GM10266 (cell line): ENCODE measurements at regions not wholly inside any gene's neighbourhood (a gene's known extent, or its start where the extent isn't known, plus 50 kb on each side); places are given as distances from the start of the nearest gene placed in this dataset.

ENCODE experiments used
- DNase-seq: peaks from one replicate; pipeline ENCODE4 v3.0.0; 2012; ENCODE audit errors: extremely low spot score
- CTCF ChIP-seq: IDR thresholded peaks from 2 replicates; pipeline ENCODE4 v1.5.1; 2012; ENCODE audit warnings: mild to moderate bottlenecking, low read depth; ENCODE audit not compliant: control insufficient read depth, insufficient read depth; ENCODE audit errors: missing control alignments

DNA sequence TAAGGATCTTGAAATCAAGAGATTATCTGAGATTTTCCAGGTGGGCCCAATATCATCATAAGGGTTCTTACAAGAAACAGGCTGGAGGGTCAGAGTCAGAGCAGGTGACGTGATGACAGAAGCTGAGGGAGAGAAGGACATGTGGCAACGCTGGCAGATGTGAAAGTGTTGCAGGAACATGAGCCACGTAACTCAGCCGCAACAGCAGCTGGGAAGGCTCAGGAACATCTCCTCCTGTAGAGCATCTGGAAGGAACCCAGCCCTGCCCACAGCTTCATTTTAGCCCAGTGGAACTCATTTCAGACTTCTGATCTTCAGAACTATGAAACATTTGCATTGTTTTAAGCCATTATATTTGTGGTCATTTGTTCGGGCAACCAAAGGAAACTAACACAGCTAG lies 156.3 kb upstream of the VEGFC start:
- DNase-seq = no peak
- no peak for TF ChIP-seq CTCF

DNA sequence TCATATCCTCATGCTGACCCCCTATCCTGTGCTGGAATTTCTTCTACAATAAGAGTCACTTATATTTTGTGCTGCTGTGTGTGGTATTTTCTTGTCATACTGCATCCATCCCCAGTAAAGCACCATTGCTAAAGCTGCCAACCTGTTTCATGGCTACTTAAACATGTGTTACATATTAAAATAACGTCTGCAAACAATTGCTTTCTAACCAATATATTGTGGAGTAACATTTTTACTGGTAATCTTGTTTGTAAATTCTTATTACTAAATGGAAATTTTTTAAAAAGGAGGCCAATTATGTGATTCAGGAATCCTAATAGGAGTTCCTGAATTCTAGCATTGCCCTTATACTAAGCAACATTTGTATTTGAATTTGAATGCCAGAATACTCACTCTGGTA lies 160.3 kb upstream of the VEGFC start:
- DNase-seq = no peak
- TF ChIP-seq CTCF = no peak

DNA sequence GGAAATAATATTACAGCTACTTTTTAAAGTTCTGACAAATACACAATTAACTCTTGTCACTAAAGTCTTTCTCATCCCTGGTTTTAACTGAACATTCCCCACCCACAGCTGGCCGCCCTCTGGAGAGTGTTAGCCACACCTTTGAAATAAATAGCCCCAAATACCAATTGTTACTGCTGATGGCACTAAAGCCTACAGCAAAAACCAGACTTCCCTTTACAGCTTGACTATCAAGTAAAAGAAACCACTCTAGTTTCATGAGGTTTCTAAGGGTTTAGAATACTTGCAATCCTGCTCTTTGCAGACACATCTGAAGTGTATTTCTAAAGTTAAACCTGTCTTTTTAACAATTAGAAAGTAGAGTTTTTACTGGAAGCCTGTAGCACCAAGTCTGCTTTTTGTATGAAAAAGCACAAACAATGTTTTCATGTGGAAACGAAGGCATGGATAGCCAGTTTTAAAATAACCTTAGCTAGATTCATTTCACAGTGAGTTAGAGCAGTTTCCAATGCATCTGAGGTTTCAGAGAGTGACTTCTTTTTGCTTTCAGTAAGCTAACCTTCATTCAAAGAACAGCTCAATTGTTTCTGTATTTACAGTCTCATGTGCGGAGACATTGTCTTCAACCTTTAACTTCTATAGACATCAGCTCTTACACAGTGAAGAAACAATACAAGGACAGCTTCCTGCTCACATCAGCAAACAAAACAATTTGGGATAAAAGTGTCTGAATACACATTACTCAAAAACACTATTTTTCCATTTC lies 164.8 kb upstream of the VEGFC start:
- TF ChIP-seq CTCF = no peak
- no peak for DNase-seq

DNA sequence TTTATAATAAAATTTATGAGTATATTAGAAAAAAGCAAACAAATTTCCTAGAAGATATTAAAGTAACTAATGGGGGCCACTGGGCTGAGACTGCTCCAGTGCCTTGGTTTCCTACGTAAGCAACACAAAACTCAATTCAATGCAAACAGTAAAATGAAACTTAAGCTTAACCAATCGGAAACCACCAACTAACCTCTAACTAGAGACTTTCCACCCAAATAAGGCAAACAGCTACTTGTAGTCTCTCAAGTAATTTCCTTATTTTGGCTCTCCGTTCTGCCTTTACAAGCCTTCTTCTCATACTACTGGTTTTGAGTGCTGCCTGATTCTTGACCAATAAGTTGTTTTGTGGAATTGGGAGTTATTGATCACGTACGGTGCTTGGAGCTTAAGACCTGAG lies 167.3 kb upstream of the VEGFC start:
- no peak for TF ChIP-seq CTCF
- no peak for DNase-seq

GRCh38 chr4:176963121-176963520 lies 170.4 kb upstream of the VEGFC start:
- TF ChIP-seq CTCF = no peak
- no peak for DNase-seq

DNA sequence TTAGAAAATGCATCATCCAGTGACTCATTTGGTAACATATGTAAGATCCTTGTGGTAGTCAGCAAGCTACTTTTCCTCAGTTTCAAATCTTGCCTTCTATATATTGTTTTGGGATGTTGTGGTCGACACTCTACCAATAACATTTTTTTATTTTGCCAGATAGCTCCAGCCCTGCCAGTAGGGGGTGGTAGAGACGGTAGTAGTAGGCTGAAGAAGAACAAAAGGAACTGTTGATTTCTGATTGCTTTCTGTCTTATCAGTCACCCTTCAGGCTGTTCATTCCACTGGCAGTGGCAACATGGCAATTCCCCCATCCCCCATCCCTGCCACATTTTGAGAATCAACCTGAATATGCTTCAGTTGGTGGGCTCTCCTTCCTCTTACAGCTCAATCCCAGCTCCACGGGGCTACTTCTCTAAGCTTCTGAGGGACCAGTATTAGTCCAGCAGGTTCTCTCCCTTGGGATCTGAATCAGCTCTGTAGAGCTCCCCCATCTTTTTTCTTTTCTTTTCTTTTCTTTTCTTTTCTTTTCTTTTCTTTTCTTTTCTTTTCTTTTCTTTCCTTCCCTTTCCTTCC lies 171.5 kb upstream of the VEGFC start:
- peak; percentile 19 for TF ChIP-seq CTCF
- DNase-seq = no peak

- no peak for TF ChIP-seq CTCF
- no peak for DNase-seq
Measured at GRCh38 chr4:176967586-176967985, 174.9 kb upstream of the VEGFC start.
